Neuronal stem cell (in vitro differentiated cells): ENCODE measurements at regions not wholly inside any gene's neighbourhood (a gene's known extent, or its start where the extent isn't known, plus 50 kb on each side); places are given as distances from the start of the nearest gene placed in this dataset.

Experiments used
- DNase-seq: peaks from one replicate; pipeline ENCODE4 v3.0.0-alpha.2; 2013; ENCODE audit warnings: low spot score
- H2AFZ ChIP-seq: one replicate; pipeline ENCODE4 v1.6.1; 2013; ENCODE audit warnings: mild to moderate bottlenecking, low read length, inconsistent platforms
- H2AK5ac ChIP-seq: 2 replicates; pipeline ENCODE4 v1.6.1; 2013; ENCODE audit warnings: low read depth, mild to moderate bottlenecking, inconsistent platforms, low read length, moderate library complexity, mixed read lengths
- H2BK120ac ChIP-seq: 2 replicates; pipeline ENCODE4 v1.6.1; 2013; ENCODE audit warnings: low read depth, mild to moderate bottlenecking, inconsistent platforms, low read length, moderate library complexity, mixed read lengths
- H2BK12ac ChIP-seq: one replicate; pipeline ENCODE4 v1.6.1; 2013; ENCODE audit warnings: low read length, inconsistent platforms
- H2BK15ac ChIP-seq: 2 replicates; pipeline ENCODE4 v1.6.1; 2013; ENCODE audit warnings: mild to moderate bottlenecking, low read length, inconsistent platforms, mixed read lengths
- H2BK5ac ChIP-seq: one replicate; pipeline ENCODE4 v1.6.1; 2013; ENCODE audit warnings: inconsistent platforms, mild to moderate bottlenecking, low read length, moderate library complexity
- H3K14ac ChIP-seq: one replicate; pipeline ENCODE4 v1.6.1; 2013; ENCODE audit warnings: low read length, inconsistent platforms
- H3K18ac ChIP-seq: 2 replicates; pipeline ENCODE4 v1.6.1; 2013; ENCODE audit warnings: low read length, inconsistent platforms
- H3K23ac ChIP-seq: 2 replicates; pipeline ENCODE4 v1.6.1; 2013; ENCODE audit warnings: low read depth, mild to moderate bottlenecking, mixed read lengths, low read length, inconsistent platforms; ENCODE audit not compliant: poor library complexity
- H3K27ac ChIP-seq: replicated peaks from 3 replicates; pipeline ENCODE4 v1.5.1; 2013; ENCODE audit warnings: low read length, inconsistent platforms
- H3K27me3 ChIP-seq, 3 experiments: 2 replicates each; pipeline ENCODE4 v1.6.1; 2013; ENCODE audit warnings: low read length in 3 of 3, mild to moderate bottlenecking in 2 of 3, inconsistent platforms in 1 of 3, low read depth in 1 of 3, mixed read lengths in 1 of 3, moderate library complexity in 1 of 3; ENCODE audit not compliant: control insufficient read depth in 3 of 3, insufficient read depth in 3 of 3
- H3K36me3 ChIP-seq, 2 donors: replicated peaks in 1 of 2; 2 replicates each; pipeline ENCODE4 v1.6.1; 2013; ENCODE audit warnings: low read length in 2 of 2; ENCODE audit not compliant: control insufficient read depth in 2 of 2, insufficient read depth in 2 of 2
- H3K4ac ChIP-seq: 2 replicates; pipeline ENCODE4 v1.6.1; 2013; ENCODE audit warnings: inconsistent platforms, mild to moderate bottlenecking, low read length, moderate library complexity
- H3K4me1 ChIP-seq, 2 donors: 1 replicate in 1 of 2; 2 replicates in 1 of 2; pipeline ENCODE4 v1.6.1; 2013; ENCODE audit warnings: low read length in 2 of 2, low read depth in 1 of 2; ENCODE audit not compliant: control insufficient read depth in 2 of 2, insufficient read depth in 1 of 2
- H3K4me2 ChIP-seq: one replicate; pipeline ENCODE4 v1.6.1; 2013; ENCODE audit warnings: mild to moderate bottlenecking, low read length, inconsistent platforms; ENCODE audit not compliant: insufficient read depth, poor library complexity, severe bottlenecking
- H3K4me3 ChIP-seq, 2 donors: 2 replicates each; pipeline ENCODE4 v1.5.1; 2013; ENCODE audit warnings: low read length in 2 of 2, mild to moderate bottlenecking in 2 of 2, inconsistent platforms in 1 of 2, moderate library complexity in 1 of 2
- H3K79me1 ChIP-seq: one replicate; pipeline ENCODE4 v1.6.1; 2013; ENCODE audit warnings: low read depth, mild to moderate bottlenecking, inconsistent platforms, low read length, moderate library complexity
- H3K9ac ChIP-seq: one replicate; pipeline ENCODE4 v1.6.1; 2013; ENCODE audit warnings: mild to moderate bottlenecking, low read depth, low read length, inconsistent platforms; ENCODE audit not compliant: poor library complexity
- H3K9me3 ChIP-seq, 2 donors: replicated peaks in 1 of 2; 2 replicates each; pipeline versions ENCODE3 to v1.6.1; 2013; ENCODE audit warnings: low read length in 2 of 2, mild to moderate bottlenecking in 2 of 2, inconsistent platforms in 1 of 2, low read depth in 1 of 2, mixed read lengths in 1 of 2, moderate library complexity in 1 of 2; ENCODE audit not compliant: control insufficient read depth in 2 of 2, insufficient read depth in 1 of 2
- H4K8ac ChIP-seq: one replicate; pipeline ENCODE4 v1.6.1; 2013; ENCODE audit warnings: low read depth, mild to moderate bottlenecking, inconsistent platforms, low read length, moderate library complexity
- H4K91ac ChIP-seq: one replicate; pipeline ENCODE4 v1.6.1; 2013; ENCODE audit warnings: low read length, low read depth, mild to moderate bottlenecking, inconsistent platforms; ENCODE audit not compliant: poor library complexity
- WGBS, 2 donors: extraction: QIAGEN DNeasy Blood & Tissue Kit; methylation state at CpG; one replicate each; pipeline ENCODE4 v1.1.7; 2013; ENCODE audit warnings: missing lambda C conversion rate in 2 of 2, mixed read lengths in 1 of 2; ENCODE audit not compliant: insufficient read length in 2 of 2, insufficient replicate concordance in 1 of 2; ENCODE audit errors: extremely low coverage in 2 of 2; 5-methylcytosine and 5-hydroxymethylcytosine counted together

GRCh38 chr7:80302636-80303035 lies 168.0 kb downstream of the GNAI1 start:
- Histone ChIP-seq H3K79me1 (no peaks in the 10 kb centered on the region), H3K4me2 (no peak overlapping the region), H3K18ac (no peak overlapping the region), H2BK12ac (no peak overlapping the region), H2BK15ac (no peak overlapping the region), H3K4me1 (no peaks in the 10 kb centered on the region), H3K27ac (no peak overlapping the region), H3K36me3 (no peaks in the 10 kb centered on the region), H3K27me3 (no peaks in the 10 kb centered on the region), H2BK5ac (no peak overlapping the region), H2AK5ac (no peak overlapping the region), H2BK120ac (no peak overlapping the region), H3K4me3 (no peak overlapping the region), H3K9me3 (no peaks in the 10 kb centered on the region), H3K4ac (no peak overlapping the region), H4K91ac (no peak overlapping the region), H3K23ac (no peak overlapping the region), H2AFZ (no peak overlapping the region), H4K8ac (no peak overlapping the region), H3K14ac (no peak overlapping the region), H3K9ac (no peak overlapping the region)
- no CpG with 5 or more reads among the region's 2 CpGs for WGBS, 2 donors
- no peak for DNase-seq

- H3K14ac ChIP-seq, result no peak overlapping the region
- no peak overlapping the region for H4K91ac ChIP-seq
- no peak for DNase-seq
- no peaks in the 10 kb centered on the region for H3K4me1 ChIP-seq
- H2AK5ac ChIP-seq, result no peak overlapping the region
- no peaks in the 10 kb centered on the region for H3K36me3 ChIP-seq
- no peaks in the 10 kb centered on the region for H3K79me1 ChIP-seq
- WGBS, 2 donors, result no CpG with 5 or more reads among the region's 5 CpGs
- no peak overlapping the region for H3K4me2 ChIP-seq
- no peak overlapping the region for H2AFZ ChIP-seq
- H2BK120ac ChIP-seq, result no peak overlapping the region
- no peaks in the 10 kb centered on the region for H3K27me3 ChIP-seq
- no peak overlapping the region for H4K8ac ChIP-seq
- H2BK12ac ChIP-seq, result no peak overlapping the region
- peaks cover 0 to 1% of the 10 kb centered on the region in 2 donors for H3K9me3 ChIP-seq
- H3K27ac ChIP-seq, result no peak overlapping the region
- H3K9ac ChIP-seq, result no peak overlapping the region
- no peak overlapping the region for H2BK15ac ChIP-seq
- H3K4me3 ChIP-seq, result no peak overlapping the region
- H2BK5ac ChIP-seq, result no peak overlapping the region
- H3K4ac ChIP-seq, result no peak overlapping the region
- H3K23ac ChIP-seq, result no peak overlapping the region
- no peak overlapping the region for H3K18ac ChIP-seq
These were observed 167.4 kb downstream of the GNAI1 start for GRCh38 chr7:80302078-80302477.

- H2BK12ac ChIP-seq, result no peak overlapping the region
- no peaks in the 10 kb centered on the region for H3K4me1 ChIP-seq
- H3K79me1 ChIP-seq, result no peaks in the 10 kb centered on the region
- no peak overlapping the region for H2AFZ ChIP-seq
- H3K27me3 ChIP-seq, result no peaks in the 10 kb centered on the region
- no peak overlapping the region for H4K8ac ChIP-seq
- no peak overlapping the region for H3K27ac ChIP-seq
- no peak overlapping the region for H4K91ac ChIP-seq
- H3K14ac ChIP-seq, result no peak overlapping the region
- no peak overlapping the region for H3K4ac ChIP-seq
- DNase-seq, result no peak
- H2AK5ac ChIP-seq, result no peak overlapping the region
- H2BK15ac ChIP-seq, result no peak overlapping the region
- no peak overlapping the region for H2BK5ac ChIP-seq
- peaks cover 0 to 13% of the 10 kb centered on the region in 2 donors for H3K9me3 ChIP-seq
- no peak overlapping the region for H3K18ac ChIP-seq
- H3K4me3 ChIP-seq, result no peak overlapping the region
- H3K4me2 ChIP-seq, result no peak overlapping the region
- H2BK120ac ChIP-seq, result no peak overlapping the region
- no peak overlapping the region for H3K23ac ChIP-seq
- H3K9ac ChIP-seq, result no peak overlapping the region
- H3K36me3 ChIP-seq, result no peaks in the 10 kb centered on the region
These were observed 163.6 kb downstream of the GNAI1 start for GRCh38 chr7:80298201-80298600.

GRCh38 chr7:80294346-80294745 lies 159.7 kb downstream of the GNAI1 start:
- Histone ChIP-seq H4K91ac (no peak overlapping the region), H3K4ac (no peak overlapping the region), H3K9me3 (peaks cover 0 to 13% of the 10 kb centered on the region in 2 donors), H3K23ac (no peak overlapping the region), H3K9ac (no peak overlapping the region), H2BK5ac (no peak overlapping the region), H2AFZ (no peak overlapping the region), H2AK5ac (no peak overlapping the region), H3K36me3 (no peaks in the 10 kb centered on the region), H3K14ac (no peak overlapping the region), H3K4me2 (no peak overlapping the region), H3K4me3 (no peak overlapping the region), H2BK120ac (no peak overlapping the region), H3K18ac (no peak overlapping the region), H2BK12ac (no peak overlapping the region), H3K4me1 (no peaks in the 10 kb centered on the region), H4K8ac (no peak overlapping the region), H2BK15ac (no peak overlapping the region), H3K79me1 (no peaks in the 10 kb centered on the region), H3K27ac (no peak overlapping the region), H3K27me3 (no peaks in the 10 kb centered on the region)
- no peak for DNase-seq
